22Rv1 (cell line): ENCODE measurements at regions not wholly inside any gene's neighbourhood (a gene's known extent, or its start where the extent isn't known, plus 50 kb on each side); places are given as distances from the start of the nearest gene placed in this dataset.
A peak's percentile ranks its signal among the peaks of the same experiment; 100 is the strongest.
"Not testable (repeated sequence)": the region's sequence is repeated elsewhere in the genome, so short reads cannot be mapped to it uniquely, and the experiment has no call there.

Experiments
- H3K27ac ChIP-seq: fragments of 450-650 bp; 2 replicates; pipeline ENCODE4 v1.5.1; 2017
- ZFX ChIP-seq: fragments of 450-650 bp; IDR thresholded peaks from 2 replicates; pipeline ENCODE4 v1.6.1; 2017; ENCODE audit warnings: antibody characterized with exemption, borderline replicate concordance
- TF ChIP-seq, protein P1 (sequence below): fragments of 450-650 bp; IDR thresholded peaks from 2 replicates; pipeline ENCODE4 v1.5.1; 2017; ENCODE audit warnings: mild to moderate bottlenecking

DNA sequence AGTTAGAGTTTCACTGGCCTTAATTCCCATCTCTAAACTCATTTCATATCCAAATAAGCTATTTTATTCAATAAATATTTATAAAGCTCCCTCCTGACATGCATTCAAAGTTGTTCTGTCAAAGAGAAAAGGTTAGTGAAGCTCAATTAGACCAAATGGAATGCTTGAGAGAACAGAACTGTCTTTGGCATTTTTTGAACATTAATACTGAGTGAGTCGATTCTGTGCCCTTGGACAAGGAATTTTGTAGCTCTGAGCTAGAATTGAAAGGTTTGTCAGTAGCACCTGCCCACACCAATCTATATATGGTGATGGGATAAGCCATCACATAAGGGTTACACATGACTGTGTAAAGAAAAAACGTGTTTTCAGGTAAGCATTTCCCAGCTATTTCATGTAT lies 631.2 kb upstream of the CCNG1 start:
- TF ChIP-seq ZFX = no peak
- TF ChIP-seq, protein P1, sequence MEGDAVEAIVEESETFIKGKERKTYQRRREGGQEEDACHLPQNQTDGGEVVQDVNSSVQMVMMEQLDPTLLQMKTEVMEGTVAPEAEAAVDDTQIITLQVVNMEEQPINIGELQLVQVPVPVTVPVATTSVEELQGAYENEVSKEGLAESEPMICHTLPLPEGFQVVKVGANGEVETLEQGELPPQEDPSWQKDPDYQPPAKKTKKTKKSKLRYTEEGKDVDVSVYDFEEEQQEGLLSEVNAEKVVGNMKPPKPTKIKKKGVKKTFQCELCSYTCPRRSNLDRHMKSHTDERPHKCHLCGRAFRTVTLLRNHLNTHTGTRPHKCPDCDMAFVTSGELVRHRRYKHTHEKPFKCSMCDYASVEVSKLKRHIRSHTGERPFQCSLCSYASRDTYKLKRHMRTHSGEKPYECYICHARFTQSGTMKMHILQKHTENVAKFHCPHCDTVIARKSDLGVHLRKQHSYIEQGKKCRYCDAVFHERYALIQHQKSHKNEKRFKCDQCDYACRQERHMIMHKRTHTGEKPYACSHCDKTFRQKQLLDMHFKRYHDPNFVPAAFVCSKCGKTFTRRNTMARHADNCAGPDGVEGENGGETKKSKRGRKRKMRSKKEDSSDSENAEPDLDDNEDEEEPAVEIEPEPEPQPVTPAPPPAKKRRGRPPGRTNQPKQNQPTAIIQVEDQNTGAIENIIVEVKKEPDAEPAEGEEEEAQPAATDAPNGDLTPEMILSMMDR = no peak
- no peak overlapping the region for H3K27ac ChIP-seq

DNA sequence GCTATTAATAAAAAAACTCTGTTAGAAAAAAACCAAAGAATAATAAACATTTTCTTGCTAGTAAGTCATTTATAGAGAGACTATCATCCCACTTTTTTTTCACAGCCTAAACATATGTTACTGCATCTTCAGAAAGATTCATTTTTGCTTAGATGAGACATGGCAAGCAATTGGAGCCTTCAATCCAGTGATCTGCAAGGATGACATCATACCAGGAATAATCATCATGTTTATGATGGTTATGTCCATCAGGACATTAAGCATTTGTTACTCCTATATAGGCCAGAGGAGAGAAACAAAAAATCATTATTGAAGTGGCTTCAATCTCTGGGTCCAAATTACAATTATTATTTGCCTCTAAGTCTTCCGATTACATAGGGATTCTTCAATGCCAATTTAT lies 626.3 kb upstream of the CCNG1 start:
- TF ChIP-seq, protein P1 = no peak
- TF ChIP-seq ZFX = no peak
- no peak overlapping the region for H3K27ac ChIP-seq

DNA sequence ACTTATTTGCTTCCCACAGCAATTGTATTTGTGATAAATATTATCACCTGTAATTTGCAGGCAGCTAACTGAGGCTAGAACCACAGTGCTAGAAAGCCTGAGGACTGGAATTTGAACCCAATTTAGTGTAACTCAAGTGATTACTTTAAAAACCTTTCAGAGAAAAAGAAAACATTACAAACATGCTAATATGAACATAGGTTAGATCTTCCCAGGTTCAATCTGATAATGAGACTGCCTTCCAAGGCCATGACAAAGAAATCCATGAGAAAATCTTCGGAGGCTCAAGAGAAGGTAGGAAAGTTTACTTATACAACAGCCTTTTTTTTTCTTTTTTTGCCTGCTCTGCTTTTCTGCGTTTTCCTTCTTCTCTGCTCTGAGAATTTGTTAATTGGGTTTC lies 620.6 kb upstream of the CCNG1 start:
- H3K27ac ChIP-seq = no peak overlapping the region
- TF ChIP-seq, protein P1 = no peak
- no peak for TF ChIP-seq ZFX

DNA sequence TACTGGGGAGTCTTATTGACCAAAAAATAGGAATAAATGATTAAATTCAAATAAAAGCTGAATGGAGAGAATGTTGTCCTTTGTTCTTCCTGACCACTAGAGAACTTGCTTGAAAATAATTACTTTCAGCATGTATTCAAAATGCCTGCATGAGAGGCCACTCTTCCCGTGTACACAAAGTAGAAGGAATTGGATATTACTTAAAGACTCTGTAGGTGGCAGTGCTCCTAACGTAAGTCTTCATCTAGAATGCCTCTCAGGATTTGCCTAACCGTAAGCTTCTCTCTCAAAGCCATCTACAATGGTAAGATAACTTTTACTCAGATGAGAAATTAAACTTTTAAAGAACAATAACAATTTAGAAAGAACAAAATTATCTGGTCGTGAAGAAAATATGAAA lies 620.0 kb upstream of the CCNG1 start:
- H3K27ac ChIP-seq = no peak overlapping the region
- TF ChIP-seq, protein P1 = peak; percentile 43
- no peak for TF ChIP-seq ZFX

DNA sequence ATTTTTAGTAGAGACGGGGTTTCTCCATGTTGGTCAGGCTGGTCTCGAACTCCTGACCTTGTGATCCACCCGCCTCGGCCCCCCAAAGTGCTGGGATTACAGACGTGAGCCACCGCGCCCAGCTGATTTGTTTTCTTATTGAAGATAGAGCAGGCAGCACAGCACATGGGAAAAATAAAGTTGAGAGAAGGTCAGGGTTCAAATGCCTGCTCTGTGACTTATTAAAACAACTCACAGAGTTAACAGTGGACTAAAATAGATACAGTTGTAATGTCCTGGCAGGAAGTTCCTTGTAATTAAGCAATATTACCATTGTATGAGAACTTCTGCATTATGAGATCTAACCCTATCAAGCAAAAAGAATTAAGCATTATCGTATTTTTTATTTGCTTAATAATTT lies 615.7 kb upstream of the CCNG1 start:
- not testable (repeated sequence) for H3K27ac ChIP-seq

DNA sequence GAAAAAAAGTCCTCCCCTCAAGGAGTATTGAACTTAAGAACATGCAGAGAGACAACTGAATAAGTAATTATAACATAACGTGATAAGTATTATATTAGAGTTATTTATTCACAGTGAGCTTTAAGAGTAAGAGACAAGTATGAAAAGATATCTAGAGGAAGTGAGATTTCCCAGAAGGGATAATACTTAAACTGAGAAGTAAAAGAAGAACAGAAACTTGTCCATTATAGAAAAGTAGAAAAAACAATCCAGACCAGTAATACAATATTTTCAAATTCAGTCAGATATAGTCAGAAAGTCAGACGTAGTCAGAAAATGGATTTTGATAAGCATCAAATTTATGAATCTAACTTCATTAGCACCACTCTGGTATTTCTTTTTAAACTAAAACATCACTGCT lies 613.0 kb upstream of the CCNG1 start:
- no peak for TF ChIP-seq ZFX
- TF ChIP-seq, protein P1 = no peak
- no peak overlapping the region for H3K27ac ChIP-seq

DNA sequence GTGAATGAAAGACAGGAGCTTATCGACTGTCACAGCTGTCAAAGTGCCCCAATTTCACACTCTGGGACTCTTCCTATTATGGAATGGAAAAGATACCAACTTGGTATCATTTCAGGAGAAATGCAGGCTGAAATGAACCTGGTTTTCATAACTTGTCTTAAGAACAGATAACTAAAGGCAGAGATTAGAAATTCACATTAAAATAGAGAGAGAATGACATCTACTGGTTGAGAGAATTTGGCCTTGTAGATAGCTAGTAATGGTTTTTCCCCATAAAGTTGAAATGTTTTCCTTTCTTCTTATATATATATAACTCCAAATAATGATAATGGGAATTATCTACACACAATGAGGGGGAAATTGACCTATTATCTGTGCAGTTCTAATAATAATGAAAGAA lies 600.2 kb upstream of the CCNG1 start:
- H3K27ac ChIP-seq = no peak overlapping the region
- no peak for TF ChIP-seq ZFX
- TF ChIP-seq, protein P1 = no peak

DNA sequence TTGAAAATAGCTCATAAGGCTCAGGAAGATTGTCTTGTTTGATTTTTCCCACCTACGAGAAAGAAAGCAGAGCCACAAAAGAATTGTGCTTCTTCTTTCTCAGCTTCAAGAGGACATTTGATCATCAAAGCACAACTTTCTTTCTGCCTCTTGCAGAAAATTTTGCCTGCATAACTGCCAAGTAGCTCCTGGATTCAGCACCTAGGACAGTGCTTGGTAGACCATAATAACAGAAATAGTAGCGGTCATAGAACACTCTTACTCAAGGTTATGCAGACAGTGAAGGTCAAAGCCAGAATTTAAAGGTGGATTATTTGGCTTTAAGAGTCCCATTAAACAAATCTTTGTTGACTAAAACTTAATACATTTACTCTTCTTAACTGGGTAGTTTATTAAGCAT lies 594.7 kb upstream of the CCNG1 start:
- no peak for TF ChIP-seq ZFX
- TF ChIP-seq, protein P1 = no peak
- H3K27ac ChIP-seq = no peak overlapping the region
